Posterior cingulate gyrus (tissue), 11 donors: ENCODE measurements at regions not wholly inside any gene's neighbourhood (a gene's known extent, or its start where the extent isn't known, plus 50 kb on each side); places are given as distances from the start of the nearest gene placed in this dataset.
"Not testable (repeated sequence)": the region's sequence is repeated elsewhere in the genome, so short reads cannot be mapped to it uniquely, and the experiment has no call there.

Source experiments
- DNase-seq, 10 donors: peaks; one replicate each; pipeline versions ENCODE4 v3.0.0 to v3.0.0-alpha.2; 2020 to 2021; ENCODE audit warnings: mixed read lengths in 3 of 10
- intact Hi-C: fragments of 100-400 bp; cut with DNase I; formaldehyde crosslinking; loops from one replicate; pipeline ENCODE4 v1.15.1; 2023

GRCh38 chr1:80365359-80366021 lies 1359.0 kb upstream of the ADGRL4 start:
- intact Hi-C loops = no loop called here
- no peak for DNase-seq

DNA sequence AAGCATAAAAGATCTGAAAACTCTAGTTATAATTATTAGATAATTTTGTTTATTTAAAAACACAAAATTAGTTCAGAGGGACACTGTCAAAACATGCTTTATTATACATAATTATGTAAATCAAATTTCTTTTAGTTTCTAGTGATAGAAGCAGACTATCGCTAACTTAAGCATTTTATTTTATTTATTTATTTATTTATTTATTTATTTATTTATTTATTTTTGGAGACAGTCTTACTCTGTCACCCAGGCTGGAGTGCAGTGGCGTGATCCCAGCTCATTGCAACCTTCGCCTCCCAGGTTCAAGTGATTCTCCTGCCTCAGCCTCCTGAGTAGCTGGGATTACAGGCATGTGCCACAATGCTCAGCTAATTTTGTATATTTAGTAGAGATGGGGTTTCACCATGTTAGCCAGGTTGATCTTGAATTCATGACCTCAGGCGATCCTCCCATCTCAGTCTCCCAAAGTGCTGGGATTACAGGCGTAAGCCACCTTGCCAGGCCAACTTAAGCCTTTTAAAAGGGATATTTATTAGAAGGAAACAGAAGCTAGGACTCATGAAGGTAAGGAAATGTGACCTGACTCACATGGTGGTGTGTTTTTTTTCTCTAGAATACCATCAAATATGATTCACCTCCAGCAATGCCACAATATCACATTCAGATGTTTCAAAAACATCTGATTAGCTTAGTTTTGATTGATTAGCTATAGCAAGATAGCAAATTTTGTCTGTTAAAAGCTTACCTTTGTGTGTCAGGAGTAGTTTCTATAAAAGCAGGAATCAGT lies 1357.4 kb upstream of the ADGRL4 start:
- intact Hi-C loops = no loop called here
- no peak for DNase-seq

DNA sequence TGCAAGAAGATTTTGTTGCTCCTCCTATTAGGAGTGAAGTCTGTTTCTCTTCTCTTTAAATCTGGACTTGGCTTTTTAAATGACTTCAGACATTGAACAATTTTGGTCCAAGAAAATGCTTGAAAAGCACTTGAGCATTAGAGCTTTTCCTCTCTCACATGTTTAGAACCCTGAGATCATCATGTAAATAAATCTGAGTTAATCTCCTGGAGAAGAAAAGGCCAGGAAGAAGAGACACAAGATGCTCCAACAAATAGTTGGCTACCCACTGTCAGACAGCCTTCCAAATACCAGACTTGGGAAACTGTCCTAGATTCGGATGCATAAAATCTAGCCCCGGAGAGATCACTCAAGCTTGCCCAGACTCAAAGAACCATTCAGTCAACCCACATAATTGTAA lies 1353.1 kb upstream of the ADGRL4 start:
- no peak for DNase-seq
- intact Hi-C loops = no loop called here

- intact Hi-C loops = no loop called here
- peak in 1 of 10 donors; percentile 40 for DNase-seq
These were observed 1342.7 kb upstream of the ADGRL4 start for GRCh38 chr1:80349218-80349617.

GRCh38 chr1:80341021-80341420 lies 1334.5 kb upstream of the ADGRL4 start:
- intact Hi-C loops = no loop called here
- no peak for DNase-seq

- intact Hi-C loops = no loop called here
- no peak for DNase-seq
These were observed 1311.6 kb upstream of the ADGRL4 start for GRCh38 chr1:80318108-80318507.

DNA sequence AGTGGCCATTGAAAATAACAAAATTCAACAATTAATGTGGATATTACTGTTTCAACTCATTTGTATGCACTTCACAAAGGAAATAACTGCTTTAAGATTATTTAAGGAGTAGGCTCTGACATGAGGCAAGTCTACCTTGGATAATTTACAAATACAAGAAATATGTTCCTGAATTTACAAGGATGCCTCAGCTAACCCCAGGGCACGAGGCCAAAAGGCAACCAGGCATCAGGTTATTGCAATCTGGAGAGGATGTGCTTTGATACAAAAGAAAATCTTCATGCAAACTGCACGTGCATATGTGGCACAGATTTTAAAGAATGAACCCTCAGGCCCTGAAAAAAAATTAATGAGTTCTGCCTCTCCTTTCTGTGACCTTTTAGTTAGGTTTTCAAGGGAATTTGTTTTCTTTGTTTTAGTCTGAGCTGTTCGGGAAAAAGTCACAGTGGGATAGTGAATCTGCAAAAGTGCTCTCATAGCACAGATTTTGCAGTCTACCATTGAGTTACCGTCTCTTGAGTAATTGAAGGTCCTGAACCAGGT lies 1304.2 kb upstream of the ADGRL4 start:
- intact Hi-C loops = no loop called here
- DNase-seq = peak in 2 of 10 donors; percentile 41 to 45

DNA sequence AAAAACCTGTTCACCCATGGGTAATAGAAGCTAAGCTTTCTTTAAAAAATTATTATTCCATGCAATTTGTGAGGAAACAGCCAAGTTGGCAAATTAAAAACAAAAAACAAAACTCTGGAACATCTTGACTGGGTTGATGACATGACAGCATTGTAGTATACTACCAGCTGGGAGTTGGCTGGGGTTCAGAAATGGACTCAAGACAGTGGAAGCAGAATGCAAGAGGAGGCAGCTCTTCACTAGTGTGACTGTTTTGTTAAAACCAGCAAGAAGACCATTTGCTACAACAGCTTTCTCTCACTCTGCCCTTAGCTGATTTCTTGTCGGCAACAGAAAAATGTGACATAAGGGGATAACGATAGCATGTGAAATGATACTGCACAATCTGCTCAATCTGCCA lies 1298.9 kb upstream of the ADGRL4 start:
- DNase-seq = no peak

DNA sequence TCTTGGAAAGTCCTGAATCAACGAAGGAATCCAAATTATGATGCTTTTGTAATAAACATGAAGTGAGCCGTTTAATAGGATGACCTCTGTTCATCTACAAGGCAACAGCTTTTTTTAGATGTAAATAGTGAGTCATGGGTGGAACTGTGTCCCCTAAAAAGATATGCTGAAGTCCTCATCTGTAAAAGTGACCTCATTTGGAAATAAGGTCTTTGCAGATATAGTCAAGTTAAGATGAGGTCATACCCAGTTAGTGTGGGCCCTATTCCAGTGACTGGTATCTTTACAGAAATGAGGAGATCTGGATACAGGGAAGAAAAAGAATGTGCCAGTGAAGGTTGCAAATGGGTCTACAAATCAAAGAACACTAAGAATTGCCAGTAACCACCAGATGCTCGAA lies 1287.3 kb upstream of the ADGRL4 start:
- intact Hi-C loops = no loop called here
- no peak for DNase-seq

More for the DNA sequence above, 1298.9 kb upstream of the ADGRL4 start:
- intact Hi-C loops = no loop called here

DNA sequence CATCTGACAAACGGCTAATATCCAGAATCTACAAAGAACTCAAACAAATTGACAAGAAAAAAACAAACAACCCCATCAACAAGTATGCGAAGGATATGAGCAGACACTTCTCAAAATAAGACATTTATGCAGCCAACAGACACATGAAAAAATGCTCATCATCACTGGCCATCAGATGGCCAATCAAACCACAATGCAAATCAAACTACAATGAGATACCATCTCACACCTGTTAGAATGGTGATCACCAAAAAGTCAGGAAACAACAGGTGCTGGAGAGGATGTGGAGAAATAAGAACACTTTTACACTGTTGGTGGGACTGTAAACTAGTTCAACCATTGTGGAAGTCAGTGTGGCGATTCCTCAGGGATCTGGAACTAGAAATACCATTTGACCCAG lies 1282.2 kb upstream of the ADGRL4 start:
- DNase-seq, intact Hi-C loops: not testable (repeated sequence)

DNA sequence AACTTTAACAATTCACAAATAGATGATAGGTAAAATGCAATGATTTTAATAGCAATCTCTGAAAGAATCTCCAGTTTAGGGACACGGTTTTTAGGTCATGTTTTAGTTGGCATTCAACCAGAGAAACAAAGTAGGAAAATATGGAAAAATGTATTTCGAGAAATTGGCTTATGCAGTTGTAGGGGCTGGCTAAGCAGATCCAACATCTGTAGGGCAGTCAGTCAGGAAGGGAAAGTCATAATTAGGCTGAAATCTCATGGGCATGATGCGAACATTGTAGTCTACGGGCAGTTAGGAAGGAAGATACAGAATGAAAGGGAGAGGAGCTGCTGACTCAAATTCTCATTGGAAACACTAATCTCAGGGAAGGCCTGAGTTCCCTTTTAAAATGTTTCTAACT lies 1276.0 kb upstream of the ADGRL4 start:
- intact Hi-C loops = no loop called here
- no peak for DNase-seq

DNA sequence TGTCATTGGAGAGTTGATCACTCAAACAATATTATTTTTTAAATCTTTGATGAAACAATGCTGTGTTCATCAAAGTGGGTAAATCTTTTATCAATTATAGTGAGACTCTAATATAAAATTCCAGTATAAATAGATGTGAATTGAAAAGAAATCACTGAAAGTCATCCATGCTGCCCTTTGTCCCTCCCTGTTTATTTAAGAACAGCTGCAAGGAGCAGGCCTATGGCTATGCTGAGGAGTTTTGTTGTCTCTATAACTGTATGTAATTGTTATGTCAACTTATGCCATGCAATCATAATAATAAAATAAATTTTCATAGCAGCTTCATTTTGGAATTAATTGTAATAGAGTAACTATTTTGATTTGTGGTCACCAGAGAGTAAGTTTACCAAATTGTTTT lies 1272.4 kb upstream of the ADGRL4 start:
- intact Hi-C loops = no loop called here
- no peak for DNase-seq

- peak in 3 of 10 donors; percentile 38 to 64 (median 57) for DNase-seq
- intact Hi-C loops = no loop called here
These were observed 1267.7 kb upstream of the ADGRL4 start for GRCh38 chr1:80274256-80274655.

- intact Hi-C loops = no loop called here
- DNase-seq = no peak
These were observed 1266.0 kb upstream of the ADGRL4 start for GRCh38 chr1:80272495-80272894.

- intact Hi-C loops = no loop called here
- no peak for DNase-seq
These were observed 1252.1 kb upstream of the ADGRL4 start for GRCh38 chr1:80258659-80259058.

DNA sequence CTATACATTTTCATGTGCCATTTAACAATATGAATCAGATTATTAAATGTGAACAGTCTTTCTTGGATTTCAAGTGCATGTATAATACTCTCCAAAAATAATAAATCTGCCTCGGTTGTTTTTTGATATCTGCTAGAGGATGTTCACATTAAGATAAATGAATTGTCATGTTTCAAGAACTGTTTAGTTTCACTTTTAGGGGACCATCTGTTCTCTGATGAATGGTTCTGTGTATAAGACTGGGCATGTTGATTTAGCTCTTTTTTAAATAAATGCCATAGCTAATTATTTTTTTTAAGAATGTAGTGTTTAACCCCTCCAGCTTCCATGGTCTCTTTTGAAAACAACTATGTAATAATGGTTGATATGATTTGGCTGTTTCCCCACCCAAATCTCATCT lies 1245.1 kb upstream of the ADGRL4 start:
- DNase-seq = no peak
- intact Hi-C loops = no loop called here

DNA sequence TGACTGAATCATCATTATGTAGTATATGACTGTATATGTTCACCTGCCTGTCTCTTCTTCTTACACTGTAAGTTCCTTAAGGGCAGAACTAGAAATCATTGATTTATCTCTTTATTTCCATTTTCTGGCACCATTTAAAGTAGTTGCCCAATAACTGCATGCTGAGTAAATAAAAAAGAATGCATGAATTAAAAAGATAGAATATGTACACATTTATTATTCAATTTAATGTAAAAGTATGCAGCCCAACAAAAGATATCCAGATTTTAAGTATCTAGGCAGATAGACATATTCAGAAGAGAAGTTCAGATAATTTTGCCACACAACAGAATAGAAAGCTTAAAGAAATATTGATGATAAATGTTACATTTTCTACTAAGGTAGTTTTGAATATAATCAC lies 1244.6 kb upstream of the ADGRL4 start:
- no peak for DNase-seq
- intact Hi-C loops = no loop called here

- DNase-seq = no peak
- intact Hi-C loops = no loop called here
These were observed 1244.1 kb upstream of the ADGRL4 start for GRCh38 chr1:80250573-80251168.

DNA sequence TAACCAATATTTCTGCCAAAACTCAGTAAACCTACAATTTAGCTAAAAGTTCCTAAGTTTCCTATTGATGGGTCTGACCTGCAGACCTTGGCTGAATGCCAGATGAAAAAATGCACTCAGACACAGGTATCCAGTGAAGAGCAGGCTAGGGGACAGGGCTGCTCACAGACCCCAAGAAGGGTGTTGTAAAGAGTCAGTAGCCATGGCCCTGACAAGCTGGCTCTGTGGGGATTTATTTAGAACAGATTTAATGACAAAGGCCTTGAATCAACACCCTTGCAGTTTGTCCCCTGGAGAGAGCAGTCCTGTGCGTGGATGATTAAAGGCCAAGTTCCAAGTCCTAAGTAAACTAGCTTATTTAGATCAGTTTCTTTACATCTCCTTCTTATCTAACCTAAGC lies 1243.2 kb upstream of the ADGRL4 start:
- intact Hi-C loops = no loop called here
- no peak for DNase-seq

GRCh38 chr1:80248886-80249285 lies 1242.4 kb upstream of the ADGRL4 start:
- intact Hi-C loops = no loop called here
- DNase-seq = no peak

DNA sequence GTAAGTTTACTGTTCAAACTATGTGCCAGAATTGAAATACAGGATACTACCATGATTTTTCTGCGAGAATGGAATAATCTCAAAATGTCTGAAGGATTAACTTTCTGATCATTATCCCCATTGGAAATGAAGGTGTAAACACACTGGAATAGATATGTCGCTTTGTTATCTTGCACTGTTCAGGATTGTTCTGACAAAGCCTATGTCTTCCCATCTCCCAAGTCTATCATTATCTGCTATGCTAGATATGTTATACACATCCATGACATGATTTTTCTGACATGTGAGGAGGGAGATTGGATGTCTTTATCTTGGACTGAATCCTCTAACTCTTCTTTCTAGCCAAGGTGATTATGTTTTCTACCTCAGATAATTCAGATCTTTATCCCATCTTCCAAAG lies 1239.3 kb upstream of the ADGRL4 start:
- DNase-seq = no peak
- intact Hi-C loops = no loop called here

GRCh38 chr1:80244372-80244771 lies 1237.8 kb upstream of the ADGRL4 start:
- intact Hi-C loops = no loop called here

More at GRCh38 chr1:80244372-80244771, 1237.8 kb upstream of the ADGRL4 start:
- no peak for DNase-seq
